ENCODE measurements at regions not wholly inside any gene's neighbourhood (a gene's known extent, or its start where the extent isn't known, plus 50 kb on each side); places are given as distances from the start of the nearest gene placed in this dataset.

- TF ChIP-seq POLR2A (IDR thresholded peaks at IDR 0.05; ENCODE audit: low read depth, low read length) = no peak
- TF ChIP-seq, protein P1, sequence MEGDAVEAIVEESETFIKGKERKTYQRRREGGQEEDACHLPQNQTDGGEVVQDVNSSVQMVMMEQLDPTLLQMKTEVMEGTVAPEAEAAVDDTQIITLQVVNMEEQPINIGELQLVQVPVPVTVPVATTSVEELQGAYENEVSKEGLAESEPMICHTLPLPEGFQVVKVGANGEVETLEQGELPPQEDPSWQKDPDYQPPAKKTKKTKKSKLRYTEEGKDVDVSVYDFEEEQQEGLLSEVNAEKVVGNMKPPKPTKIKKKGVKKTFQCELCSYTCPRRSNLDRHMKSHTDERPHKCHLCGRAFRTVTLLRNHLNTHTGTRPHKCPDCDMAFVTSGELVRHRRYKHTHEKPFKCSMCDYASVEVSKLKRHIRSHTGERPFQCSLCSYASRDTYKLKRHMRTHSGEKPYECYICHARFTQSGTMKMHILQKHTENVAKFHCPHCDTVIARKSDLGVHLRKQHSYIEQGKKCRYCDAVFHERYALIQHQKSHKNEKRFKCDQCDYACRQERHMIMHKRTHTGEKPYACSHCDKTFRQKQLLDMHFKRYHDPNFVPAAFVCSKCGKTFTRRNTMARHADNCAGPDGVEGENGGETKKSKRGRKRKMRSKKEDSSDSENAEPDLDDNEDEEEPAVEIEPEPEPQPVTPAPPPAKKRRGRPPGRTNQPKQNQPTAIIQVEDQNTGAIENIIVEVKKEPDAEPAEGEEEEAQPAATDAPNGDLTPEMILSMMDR (conservative IDR thresholded peaks at IDR 0.05; ENCODE audit: low read depth, low read length) = no peak
- TF ChIP-seq RFX5 (IDR thresholded peaks at IDR 0.05; ENCODE audit: low read depth, low read length) = no peak
- no peak for TF ChIP-seq RAD21 (IDR thresholded peaks at IDR 0.05; ENCODE audit: low read length)
- no peak for TF ChIP-seq CEBPB (IDR thresholded peaks at IDR 0.05; ENCODE audit: low read depth, low read length)
- TF ChIP-seq MXI1 (IDR thresholded peaks at IDR 0.05; ENCODE audit: borderline replicate concordance, low read depth, low read length) = no peak
- TF ChIP-seq CHD1 (IDR thresholded peaks at IDR 0.05; ENCODE audit: low read depth, low read length) = no peak
- no peak for TF ChIP-seq ELK1 (IDR thresholded peaks at IDR 0.05; ENCODE audit: borderline replicate concordance, low read depth, low read length)
- TF ChIP-seq MAZ (IDR thresholded peaks at IDR 0.05; ENCODE audit: borderline replicate concordance, low read depth, low read length) = no peak
- no peak for TF ChIP-seq FOS (IDR thresholded peaks at IDR 0.05; ENCODE audit: low read depth, low read length)
These were observed 83.3 kb upstream of the ZKSCAN2 start for GRCh38 chr16:25340973-25341372.
